Astrocyte of the spinal cord (primary cell): ENCODE measurements at regions not wholly inside any gene's neighbourhood (a gene's known extent, or its start where the extent isn't known, plus 50 kb on each side); places are given as distances from the start of the nearest gene placed in this dataset.
A peak's percentile ranks its signal among the peaks of the same experiment; 100 is the strongest.

Experiments
- DNase-seq: peaks from one replicate; pipeline ENCODE4 v3.0.0; 2011; ENCODE audit warnings: low read depth, low spot score
- H3K4me3 ChIP-seq: 2 replicates; pipeline ENCODE4 v1.5.1; 2011; ENCODE audit warnings: low read depth, mild to moderate bottlenecking, low read length, moderate library complexity
- CTCF ChIP-seq: IDR thresholded peaks from 2 replicates; pipeline ENCODE4 v1.5.1; 2012; ENCODE audit warnings: low read depth, mild to moderate bottlenecking, low read length, inconsistent platforms
- in situ Hi-C: cut with HindIII; loops from 2 replicates; pipeline ENCODE4 v1.10.0; 2017; ENCODE audit warnings: low sequenced_read_pairs

DNA sequence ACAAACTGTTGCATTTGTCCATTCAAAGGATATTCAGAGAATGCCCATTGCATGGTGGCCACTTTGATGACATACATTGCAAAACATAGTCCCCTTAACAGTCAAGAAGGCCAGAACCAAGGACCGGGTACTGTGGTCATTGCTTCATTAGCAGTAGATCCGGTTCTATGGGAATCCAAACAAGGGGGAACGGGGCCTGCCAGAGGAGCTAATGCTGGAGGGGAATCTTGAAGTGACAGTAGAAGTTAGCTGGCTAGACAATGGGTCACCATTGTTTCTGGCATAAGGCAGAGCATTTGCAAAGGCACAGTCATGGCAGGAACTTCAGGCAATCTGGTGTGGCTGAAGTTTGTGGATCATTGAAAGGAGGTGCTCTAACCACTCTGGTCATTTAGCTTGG, 279.7 kb downstream of the SS18 start:
- DNase-seq = no peak
- TF ChIP-seq CTCF = no peak
- no peak overlapping the region for H3K4me3 ChIP-seq
- in situ Hi-C loops = no loop called here

DNA sequence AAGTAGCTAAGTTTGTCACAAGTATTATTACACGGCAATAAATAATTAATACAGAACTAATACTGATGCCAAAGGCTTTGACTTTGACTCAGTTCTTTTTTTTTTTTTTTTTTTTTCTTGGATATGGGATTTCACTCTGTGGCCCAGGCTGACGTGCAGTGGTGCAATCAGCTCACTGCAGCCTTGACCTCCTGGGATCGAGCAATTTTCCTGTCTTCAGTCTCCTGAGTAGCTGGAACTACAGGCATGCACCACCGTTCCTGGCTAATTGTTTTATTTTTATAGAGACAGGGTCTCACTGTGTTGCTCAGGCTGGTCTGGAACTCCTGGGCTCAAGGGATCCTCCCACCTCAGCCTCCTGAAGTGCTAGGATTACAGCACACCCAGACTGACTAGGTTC, 284.5 kb downstream of the SS18 start:
- no peak for TF ChIP-seq CTCF
- no peak for DNase-seq
- in situ Hi-C loops = no loop called here
- H3K4me3 ChIP-seq = no peak overlapping the region

- in situ Hi-C loops = no loop called here
- no peak for TF ChIP-seq CTCF
- H3K4me3 ChIP-seq = no peak overlapping the region
- DNase-seq = peak; percentile 43
These were observed 285.1 kb downstream of the SS18 start for GRCh38 chr18:25805323-25805722.

- no peak for TF ChIP-seq CTCF
These were observed 291.2 kb downstream of the SS18 start for GRCh38 chr18:25799231-25799630.

DNA sequence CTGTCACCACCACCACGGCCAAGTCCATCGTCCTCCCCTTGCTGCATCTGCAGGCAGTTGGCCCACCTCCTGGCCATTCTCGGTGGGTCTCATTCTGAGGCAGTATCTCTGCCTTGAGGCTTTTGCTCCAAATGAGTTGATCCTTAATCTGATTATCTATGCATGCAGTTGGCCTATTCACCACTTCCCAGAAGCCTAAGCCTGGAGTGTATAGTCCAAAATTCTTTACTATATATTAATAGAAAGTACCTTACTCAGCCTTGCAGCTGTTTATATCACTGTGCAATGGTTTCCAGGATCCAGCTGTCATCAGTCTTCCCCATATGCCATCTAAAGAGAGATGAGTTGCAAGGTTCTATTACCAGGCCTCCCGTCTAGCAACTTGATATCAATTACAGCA, 292.4 kb downstream of the SS18 start:
- in situ Hi-C loops = no loop called here
- DNase-seq = no peak
- no peak for TF ChIP-seq CTCF
- no peak overlapping the region for H3K4me3 ChIP-seq

More at GRCh38 chr18:25799231-25799630, 291.2 kb downstream of the SS18 start:
- no peak for DNase-seq
- H3K4me3 ChIP-seq = no peak overlapping the region
- in situ Hi-C loops = no loop called here

DNA sequence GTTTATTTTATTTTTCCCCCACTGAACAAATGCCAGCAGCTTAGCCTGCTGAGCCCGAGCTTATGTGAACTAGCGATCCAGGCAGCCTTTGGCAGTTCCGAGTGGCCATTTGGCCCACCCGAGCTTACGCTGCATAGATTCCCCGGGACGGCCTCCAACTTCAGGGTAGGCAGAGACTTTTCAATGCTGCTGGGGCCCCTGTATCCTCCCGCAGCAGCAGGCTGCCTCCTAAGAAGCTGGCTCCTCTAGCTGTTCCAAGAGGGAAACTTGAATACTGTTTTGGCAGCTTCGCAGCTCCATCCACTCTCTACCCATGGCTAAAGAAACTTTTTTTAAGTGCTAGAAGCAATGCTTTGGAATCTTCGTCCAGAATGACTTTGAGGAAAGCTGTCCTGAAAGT, 295.2 kb downstream of the SS18 start:
- in situ Hi-C loops = no loop called here
- no peak for DNase-seq
- H3K4me3 ChIP-seq = no peak overlapping the region
- TF ChIP-seq CTCF = no peak

- TF ChIP-seq CTCF = no peak
- DNase-seq = peak; percentile 0
- in situ Hi-C loops = no loop called here
- no peak overlapping the region for H3K4me3 ChIP-seq
These were observed 303.1 kb downstream of the SS18 start for GRCh38 chr18:25787276-25787675.
